RWPE2 (cell line): ENCODE measurements at regions not wholly inside any gene's neighbourhood (a gene's known extent, or its start where the extent isn't known, plus 50 kb on each side); places are given as distances from the start of the nearest gene placed in this dataset.
"Not testable (repeated sequence)": the region's sequence is repeated elsewhere in the genome, so short reads cannot be mapped to it uniquely, and the experiment has no call there.

ENCODE experiments used
- ATAC-seq: fragments of 200-7000 bp; cut with Tn5 transposase; 3 replicates; pipeline ENCODE4 v1.9.1; 2021; ENCODE audit warnings: low read depth
- DNase-seq: peaks from one replicate; pipeline ENCODE4 v3.0.0-alpha.2; 2020; ENCODE audit warnings: low spot score
- H3K27ac ChIP-seq: fragments of 450-650 bp; 2 replicates; pipeline ENCODE4 v1.5.1; 2017; ENCODE audit warnings: mild to moderate bottlenecking; ENCODE audit not compliant: poor library complexity, severe bottlenecking
- H3K27me3 ChIP-seq: fragments of 250-450 bp; sonication (Bioruptor Pico); 2 replicates; pipeline ENCODE4 v1.5.1; 2021; ENCODE audit warnings: mild to moderate bottlenecking, moderate library complexity; ENCODE audit not compliant: insufficient read depth, poor library complexity, severe bottlenecking
- H3K36me3 ChIP-seq: fragments of 250-450 bp; sonication (Bioruptor Pico); 2 replicates; pipeline ENCODE4 v1.5.1; 2020; ENCODE audit warnings: low read depth, mild to moderate bottlenecking, moderate library complexity
- H3K4me1 ChIP-seq: fragments of 250-450 bp; sonication (Bioruptor Pico); 2 replicates; pipeline ENCODE4 v1.5.1; 2021; ENCODE audit warnings: mild to moderate bottlenecking, moderate library complexity; ENCODE audit not compliant: insufficient read depth, poor library complexity, severe bottlenecking
- H3K4me3 ChIP-seq: fragments of 250-450 bp; sonication (Bioruptor Pico); 2 replicates; pipeline ENCODE4 v1.5.1; 2021; ENCODE audit warnings: mild to moderate bottlenecking, moderate library complexity; ENCODE audit not compliant: severe bottlenecking
- H3K9me3 ChIP-seq: fragments of 250-450 bp; sonication (Bioruptor Pico); 2 replicates; pipeline ENCODE4 v1.5.1; 2021; ENCODE audit warnings: mild to moderate bottlenecking, moderate library complexity; ENCODE audit not compliant: severe bottlenecking
- TF ChIP-seq, protein P1 (sequence below): fragments of 450-650 bp; IDR thresholded peaks from one replicate; pipeline ENCODE4 v1.5.1; 2017; ENCODE audit warnings: mild to moderate bottlenecking, moderate library complexity; ENCODE audit not compliant: poor library complexity, severe bottlenecking

DNA sequence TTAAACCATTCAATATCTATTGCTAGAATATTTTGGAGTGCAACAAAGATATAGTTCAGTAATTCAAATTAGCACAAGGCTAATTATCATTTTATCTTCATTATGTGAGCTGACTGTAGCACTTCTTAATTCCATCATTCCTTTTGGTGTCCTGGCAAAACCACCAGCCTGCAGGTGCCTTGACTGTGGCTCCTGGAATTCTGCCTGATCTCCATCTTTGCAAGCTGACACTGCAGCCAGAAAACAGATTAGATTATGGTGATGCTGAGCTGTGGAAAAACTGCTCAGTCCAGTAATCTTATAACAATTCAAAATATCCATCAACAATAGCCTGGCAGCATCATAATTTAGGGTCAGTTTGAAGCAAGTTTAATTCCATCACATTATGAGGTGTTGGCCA lies 919.5 kb downstream of the DTWD2 start:
- H3K27ac ChIP-seq = no peak overlapping the region
- H3K27me3 ChIP-seq = no peaks in the 10 kb centered on the region
- H3K4me1 ChIP-seq = no peaks in the 10 kb centered on the region
- peaks cover 3% of the 10 kb centered on the region for H3K9me3 ChIP-seq
- TF ChIP-seq, protein P1, sequence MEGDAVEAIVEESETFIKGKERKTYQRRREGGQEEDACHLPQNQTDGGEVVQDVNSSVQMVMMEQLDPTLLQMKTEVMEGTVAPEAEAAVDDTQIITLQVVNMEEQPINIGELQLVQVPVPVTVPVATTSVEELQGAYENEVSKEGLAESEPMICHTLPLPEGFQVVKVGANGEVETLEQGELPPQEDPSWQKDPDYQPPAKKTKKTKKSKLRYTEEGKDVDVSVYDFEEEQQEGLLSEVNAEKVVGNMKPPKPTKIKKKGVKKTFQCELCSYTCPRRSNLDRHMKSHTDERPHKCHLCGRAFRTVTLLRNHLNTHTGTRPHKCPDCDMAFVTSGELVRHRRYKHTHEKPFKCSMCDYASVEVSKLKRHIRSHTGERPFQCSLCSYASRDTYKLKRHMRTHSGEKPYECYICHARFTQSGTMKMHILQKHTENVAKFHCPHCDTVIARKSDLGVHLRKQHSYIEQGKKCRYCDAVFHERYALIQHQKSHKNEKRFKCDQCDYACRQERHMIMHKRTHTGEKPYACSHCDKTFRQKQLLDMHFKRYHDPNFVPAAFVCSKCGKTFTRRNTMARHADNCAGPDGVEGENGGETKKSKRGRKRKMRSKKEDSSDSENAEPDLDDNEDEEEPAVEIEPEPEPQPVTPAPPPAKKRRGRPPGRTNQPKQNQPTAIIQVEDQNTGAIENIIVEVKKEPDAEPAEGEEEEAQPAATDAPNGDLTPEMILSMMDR = no peak
- H3K36me3 ChIP-seq = no peaks in the 10 kb centered on the region
- DNase-seq (no peak), ATAC-seq (no peak)
- no peak overlapping the region for H3K4me3 ChIP-seq

DNA sequence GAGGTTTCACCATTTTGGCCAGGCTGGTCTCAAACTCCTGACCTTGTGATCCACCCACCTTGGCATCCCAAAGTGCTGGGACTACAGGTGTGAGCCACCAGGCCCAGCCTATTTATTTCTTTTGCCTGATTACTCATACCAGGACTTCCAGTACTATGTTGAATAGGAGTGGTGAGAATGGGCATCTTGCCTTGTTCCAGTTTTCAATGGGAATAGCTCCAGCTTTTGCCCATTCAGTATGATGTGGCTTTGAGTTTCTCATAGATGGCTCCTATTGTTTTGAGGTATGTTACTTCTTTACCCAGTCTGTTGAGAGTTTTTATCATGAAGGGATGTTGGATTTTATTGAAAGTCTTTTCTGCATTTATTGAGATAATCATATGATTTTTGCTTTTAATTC lies 924.5 kb downstream of the DTWD2 start:
- not testable (repeated sequence) for ATAC-seq, H3K27ac ChIP-seq

DNA sequence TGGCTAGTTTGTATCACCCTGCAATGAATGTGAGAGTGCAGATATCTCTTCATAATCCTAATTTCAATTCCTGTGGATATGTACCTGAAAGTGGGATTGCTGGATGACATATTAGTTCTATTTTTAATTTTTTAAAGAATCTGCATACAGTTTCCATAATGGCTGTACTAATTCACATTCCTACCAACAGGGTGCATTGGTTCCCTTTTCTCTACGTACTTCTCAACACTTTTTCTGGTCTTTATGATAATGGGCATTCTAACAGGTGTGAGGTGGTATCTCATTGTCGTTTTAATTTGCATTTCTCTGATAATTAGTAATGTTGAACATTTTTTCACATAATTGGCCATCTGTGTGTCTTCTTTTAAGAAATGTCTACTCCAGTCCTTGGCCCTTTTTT lies 927.5 kb downstream of the DTWD2 start:
- Histone ChIP-seq H3K27me3 (no peaks in the 10 kb centered on the region), H3K4me1 (no peaks in the 10 kb centered on the region), H3K4me3 (no peak overlapping the region), H3K9me3 (no peaks in the 10 kb centered on the region), H3K36me3 (no peaks in the 10 kb centered on the region), H3K27ac (no peak overlapping the region)
- ATAC-seq = no peak
- no peak for DNase-seq
- TF ChIP-seq, protein P1 = peak; percentile 42

More for the DNA sequence above, 924.5 kb downstream of the DTWD2 start:
- not testable (repeated sequence) for H3K4me1 ChIP-seq, DNase-seq, H3K36me3 ChIP-seq, H3K27me3 ChIP-seq, H3K4me3 ChIP-seq, H3K9me3 ChIP-seq

GRCh38 chr5:118052503-118052902 lies 935.8 kb downstream of the DTWD2 start:
- no peaks in the 10 kb centered on the region for H3K27me3 ChIP-seq
- H3K27ac ChIP-seq = no peak overlapping the region
- H3K9me3 ChIP-seq = no peaks in the 10 kb centered on the region
- no peak overlapping the region for H3K4me3 ChIP-seq
- ATAC-seq (no peak), DNase-seq (no peak)
- H3K36me3 ChIP-seq = no peaks in the 10 kb centered on the region
- TF ChIP-seq, protein P1 = no peak
- H3K4me1 ChIP-seq = no peaks in the 10 kb centered on the region

GRCh38 chr5:118044169-118044568 lies 944.2 kb downstream of the DTWD2 start:
- Histone ChIP-seq H3K4me3 (no peak overlapping the region), H3K4me1 (no peaks in the 10 kb centered on the region), H3K9me3 (peaks cover 2% of the 10 kb centered on the region), H3K36me3 (no peaks in the 10 kb centered on the region), H3K27me3 (peaks cover 17% of the 10 kb centered on the region), H3K27ac (no peak overlapping the region)
- ATAC-seq (no peak), DNase-seq (no peak)
- TF ChIP-seq, protein P1 = no peak
